Pancreas (tissue), 10 donors: ENCODE measurements at regions not wholly inside any gene's neighbourhood (a gene's known extent, or its start where the extent isn't known, plus 50 kb on each side); places are given as distances from the start of the nearest gene placed in this dataset.

Source experiments
- ATAC-seq, 4 donors: fragments of 200-7000 bp; cut with Tn5 transposase; one replicate each; pipeline versions ENCODE4 v1.8.0 to v1.9.1; 2020; ENCODE audit warnings: mild to moderate bottlenecking in 4 of 4, moderate library complexity in 4 of 4
- DNase-seq, 6 donors: peaks; one replicate each; pipeline ENCODE4 v3.0.0-alpha.2; 2020
- FAIRE-seq: peaks from 2 replicates; lab custom pipeline; 2012; peaks lifted over from hg19 to GRCh38; lab: Jason Lieb, UNC
- H3K27ac ChIP-seq, 4 donors: fragments of 200-600 bp; sonication (generic); 1 replicate in 3 of 4; 2 replicates in 1 of 4; pipeline versions ENCODE4 v1.5.0 to v1.8.0; 2020
- H3K27me3 ChIP-seq, 4 donors: fragments of 200-600 bp; one replicate each; pipeline ENCODE4 v1.8.0; 2021
- H3K36me3 ChIP-seq, 3 donors: fragments of 200-600 bp; sonication (generic) in 1 of 3; one replicate each; pipeline versions ENCODE4 v1.5.0 to v1.8.0; 2020 to 2021
- H3K4me1 ChIP-seq, 3 donors: fragments of 200-600 bp; one replicate each; pipeline ENCODE4 v1.8.0; 2021
- H3K4me3 ChIP-seq, 4 donors: fragments of 200-600 bp; sonication (generic) in 2 of 4; one replicate each; pipeline versions ENCODE4 v1.5.0 to v1.8.0; 2020 to 2021
- H3K9me3 ChIP-seq, 4 donors: fragments of 200-600 bp; one replicate each; pipeline ENCODE4 v1.8.0; 2021
- WGBS, 2 donors: extraction: QIAGEN DNeasy Blood & Tissue Kit; methylation state at CpG; one replicate each; pipeline ENCODE4 v1.1.7; 2013; 5-methylcytosine and 5-hydroxymethylcytosine counted together
- intact Hi-C, 3 donors: fragments of 100-400 bp; cut with DNase I; formaldehyde crosslinking; loops; one replicate each; pipeline versions ENCODE4 v1.11.1 to v1.14.2; 2022
- TF ChIP-seq, protein P1 (sequence below), 4 donors: fragments of 200-600 bp; sonication (generic) in 3 of 4; IDR thresholded peaks; one replicate each; pipeline versions ENCODE4 v1.5.0 to v1.8.0; 2021; ENCODE audit warnings: antibody characterized with exemption in 4 of 4
- donor health status: healthy with polysubstance abuse.
- donor health status: DM: no; HTN: no; CAD: no; lungs with moderate emphysema.
- donor health status: DM: no; HTN: no; CAD: no.
- donor health status: control.
- donor health status: control.
- donor health status: Bipolar disorder and iron deficiency.
- donor health status: DM: yes; HTN: yes; CAD: no.
- donor health status: DM: no; HTN: no; CAD: no.
- donor health status: DM: no; HTN: no; CAD: no.
- donor health status: DM: yes; HTN: yes; CAD: no.

DNA sequence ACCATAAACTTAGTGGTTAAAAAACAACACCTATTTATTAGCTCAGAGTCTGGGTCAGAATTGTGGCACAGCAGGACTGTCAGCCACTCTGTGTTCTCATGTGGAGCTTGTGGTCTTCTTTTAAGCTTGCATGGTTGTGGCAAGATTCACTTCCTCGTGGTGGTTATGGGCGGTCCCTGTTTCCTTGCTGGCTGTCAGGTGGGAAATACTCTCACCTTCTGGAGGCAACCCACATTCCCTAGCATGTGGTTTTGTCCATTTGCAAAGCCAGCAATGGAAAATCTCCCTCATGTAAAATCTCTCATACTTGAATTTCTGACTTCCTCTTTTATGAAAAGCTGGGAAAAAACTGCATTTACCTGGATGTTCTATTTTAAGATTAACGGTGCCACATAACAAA is 229.8 kb downstream of the ALX1 start:
- H3K4me3 ChIP-seq: no peak overlapping the region
- H3K4me1 ChIP-seq: no peaks in the 10 kb centered on the region
- ATAC-seq: no peak
- no peaks in the 10 kb centered on the region for H3K9me3 ChIP-seq
- no peak for DNase-seq
- H3K27me3 ChIP-seq: no peaks in the 10 kb centered on the region
- TF ChIP-seq, protein P1, sequence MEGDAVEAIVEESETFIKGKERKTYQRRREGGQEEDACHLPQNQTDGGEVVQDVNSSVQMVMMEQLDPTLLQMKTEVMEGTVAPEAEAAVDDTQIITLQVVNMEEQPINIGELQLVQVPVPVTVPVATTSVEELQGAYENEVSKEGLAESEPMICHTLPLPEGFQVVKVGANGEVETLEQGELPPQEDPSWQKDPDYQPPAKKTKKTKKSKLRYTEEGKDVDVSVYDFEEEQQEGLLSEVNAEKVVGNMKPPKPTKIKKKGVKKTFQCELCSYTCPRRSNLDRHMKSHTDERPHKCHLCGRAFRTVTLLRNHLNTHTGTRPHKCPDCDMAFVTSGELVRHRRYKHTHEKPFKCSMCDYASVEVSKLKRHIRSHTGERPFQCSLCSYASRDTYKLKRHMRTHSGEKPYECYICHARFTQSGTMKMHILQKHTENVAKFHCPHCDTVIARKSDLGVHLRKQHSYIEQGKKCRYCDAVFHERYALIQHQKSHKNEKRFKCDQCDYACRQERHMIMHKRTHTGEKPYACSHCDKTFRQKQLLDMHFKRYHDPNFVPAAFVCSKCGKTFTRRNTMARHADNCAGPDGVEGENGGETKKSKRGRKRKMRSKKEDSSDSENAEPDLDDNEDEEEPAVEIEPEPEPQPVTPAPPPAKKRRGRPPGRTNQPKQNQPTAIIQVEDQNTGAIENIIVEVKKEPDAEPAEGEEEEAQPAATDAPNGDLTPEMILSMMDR (IDR thresholded peaks at IDR 0.05): no peak
- intact Hi-C loops: no loop called here
- H3K36me3 ChIP-seq: no peaks in the 10 kb centered on the region
- FAIRE-seq: no peak
- WGBS, 2 donors: 63 to 69% methylated on average over 3 of the region's 3 CpGs
- no peak overlapping the region for H3K27ac ChIP-seq

DNA sequence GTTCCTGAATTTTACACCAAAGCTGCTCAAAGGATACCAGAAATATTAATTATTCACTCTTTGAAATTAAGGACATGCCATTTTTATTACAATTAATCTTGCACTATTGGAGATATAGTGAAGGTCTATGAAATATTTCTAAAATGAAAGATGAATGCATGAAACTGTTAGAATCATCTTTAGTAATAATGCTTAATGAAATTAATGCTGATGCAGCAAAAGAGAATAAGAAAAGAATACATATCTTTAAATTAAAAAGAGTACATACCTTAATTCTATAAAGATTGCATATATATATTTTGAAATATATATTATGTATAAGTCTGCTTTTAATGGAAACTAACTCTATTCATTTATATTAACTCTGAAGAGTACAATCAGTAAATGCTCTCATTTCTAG is 236.0 kb downstream of the ALX1 start:
- H3K4me1 ChIP-seq: no peaks in the 10 kb centered on the region
- FAIRE-seq (peak; percentile 17), ATAC-seq (no peak), DNase-seq (no peak)
- peaks cover 0 to 6% (median 0%) of the 10 kb centered on the region in 4 donors for H3K27me3 ChIP-seq
- H3K36me3 ChIP-seq: no peaks in the 10 kb centered on the region
- intact Hi-C loops: no loop called here
- no peak overlapping the region for H3K4me3 ChIP-seq
- TF ChIP-seq, protein P1 (IDR thresholded peaks at IDR 0.05): no peak
- H3K27ac ChIP-seq: no peak overlapping the region
- H3K9me3 ChIP-seq: no peaks in the 10 kb centered on the region

DNA sequence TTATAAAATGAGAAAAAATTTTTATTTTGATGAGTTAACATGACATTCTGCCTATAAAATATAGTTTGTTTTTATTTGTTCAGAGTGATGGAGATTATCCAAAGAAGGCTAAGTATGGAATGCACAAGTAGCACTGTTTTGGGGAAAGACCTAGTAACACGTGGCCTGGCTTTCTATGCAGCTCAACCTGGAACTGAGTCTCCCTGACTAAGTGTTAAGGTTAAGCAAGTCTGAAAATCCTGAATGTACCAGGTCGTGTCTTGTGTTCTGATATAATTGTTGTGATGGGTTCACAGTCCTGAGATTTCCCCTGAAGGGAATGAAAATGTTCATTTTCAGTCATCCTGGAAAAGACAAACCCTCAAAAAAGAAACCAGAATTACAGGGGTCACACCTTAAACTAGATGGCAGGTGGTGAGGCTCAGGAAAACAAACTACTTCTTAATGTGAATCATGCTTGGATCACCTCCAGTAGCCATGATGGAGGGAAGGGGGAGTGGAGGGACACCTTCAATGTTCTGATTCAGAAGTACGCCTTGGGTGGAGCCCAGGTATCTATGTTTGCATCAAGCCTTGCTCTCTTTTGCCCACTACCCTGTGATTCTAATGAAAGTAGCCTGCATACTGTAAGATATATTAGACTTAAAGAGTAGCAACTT is 236.8 kb downstream of the ALX1 start:
- no peaks in the 10 kb centered on the region for H3K4me1 ChIP-seq
- no peaks in the 10 kb centered on the region for H3K36me3 ChIP-seq
- intact Hi-C loops: no loop called here

DNA sequence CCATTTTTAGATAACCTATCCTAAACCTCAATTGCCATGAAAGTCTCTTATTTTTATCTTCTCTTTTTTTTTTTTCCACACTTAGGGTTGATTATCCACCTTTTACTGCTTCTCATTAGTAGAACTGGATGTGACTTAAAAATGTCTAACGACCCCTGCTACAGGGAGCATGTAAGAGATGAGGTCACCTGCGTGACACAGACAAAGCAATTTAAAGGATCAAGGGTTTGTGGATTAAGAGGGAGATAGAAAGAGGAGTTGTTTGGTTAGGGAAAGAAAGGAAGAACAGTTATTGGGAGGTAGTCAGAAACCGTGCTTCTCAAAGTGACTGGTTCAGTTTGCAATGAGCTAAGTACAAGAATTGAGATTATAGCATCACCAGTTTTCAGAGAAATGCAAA is 239.1 kb downstream of the ALX1 start:
- H3K9me3 ChIP-seq: no peaks in the 10 kb centered on the region
- 46 to 56% methylated on average over 3 of the region's 3 CpGs for WGBS, 2 donors
- no peak for DNase-seq
- ATAC-seq: no peak
- H3K4me1 ChIP-seq: no peaks in the 10 kb centered on the region
- FAIRE-seq: no peak
- H3K36me3 ChIP-seq: no peaks in the 10 kb centered on the region
- H3K27me3 ChIP-seq: peaks cover 0 to 6% (median 0%) of the 10 kb centered on the region in 4 donors
- TF ChIP-seq, protein P1 (IDR thresholded peaks at IDR 0.05): no peak
- intact Hi-C loops: no loop called here
- H3K4me3 ChIP-seq: no peak overlapping the region
- no peak overlapping the region for H3K27ac ChIP-seq

More for the DNA sequence above, 236.8 kb downstream of the ALX1 start:
- 64 to 72% methylated on average over 3 of the region's 3 CpGs for WGBS, 2 donors
- no peak overlapping the region for H3K27ac ChIP-seq
- TF ChIP-seq, protein P1 (IDR thresholded peaks at IDR 0.05): no peak
- no peak for ATAC-seq
- H3K9me3 ChIP-seq: no peaks in the 10 kb centered on the region
- DNase-seq: no peak
- H3K4me3 ChIP-seq: no peak overlapping the region
- peaks cover 0 to 6% (median 0%) of the 10 kb centered on the region in 4 donors for H3K27me3 ChIP-seq
- no peak for FAIRE-seq

DNA sequence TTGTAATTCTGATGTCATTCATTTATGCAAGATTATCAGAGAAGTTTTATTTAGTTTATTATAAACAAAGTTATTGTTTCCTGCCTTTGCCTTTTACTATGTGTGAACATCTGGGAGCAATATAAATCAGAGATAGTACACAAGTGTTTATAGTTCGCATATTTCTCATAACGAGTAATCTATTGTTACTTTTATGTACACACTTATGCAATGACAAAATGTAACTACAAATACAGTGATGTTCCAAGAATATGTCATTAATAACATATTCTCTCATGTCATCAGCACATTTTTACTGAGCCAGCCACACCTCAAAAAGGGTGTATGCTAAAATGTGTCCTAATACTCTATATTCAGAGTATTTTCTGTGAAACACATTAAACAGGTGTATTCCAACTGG is 243.2 kb downstream of the ALX1 start:
- 30 to 45% methylated on average over 2 of the region's 2 CpGs for WGBS, 2 donors
- TF ChIP-seq, protein P1 (IDR thresholded peaks at IDR 0.05): no peak
- peaks cover 0 to 6% (median 0%) of the 10 kb centered on the region in 4 donors for H3K27me3 ChIP-seq
- H3K27ac ChIP-seq: no peak overlapping the region
- no peaks in the 10 kb centered on the region for H3K9me3 ChIP-seq
- H3K4me1 ChIP-seq: no peaks in the 10 kb centered on the region
- H3K4me3 ChIP-seq: no peak overlapping the region
- H3K36me3 ChIP-seq: no peaks in the 10 kb centered on the region
- intact Hi-C loops: no loop called here
- FAIRE-seq: no peak
- no peak for ATAC-seq
- no peak for DNase-seq
